H9 (cell line): ENCODE measurements at regions not wholly inside any gene's neighbourhood (a gene's known extent, or its start where the extent isn't known, plus 50 kb on each side); places are given as distances from the start of the nearest gene placed in this dataset.

Source experiments
- DNase-seq: peaks from one replicate; pipeline ENCODE4 v3.0.0-alpha.2; 2017
- H2AFZ ChIP-seq: one replicate; pipeline ENCODE4 v1.6.1; 2013; ENCODE audit warnings: mild to moderate bottlenecking, low read length, control low read depth, moderate library complexity
- H2AK5ac ChIP-seq: 2 replicates; pipeline ENCODE4 v1.6.1; 2013; ENCODE audit warnings: low read length, control low read depth, mixed read lengths; ENCODE audit not compliant: insufficient read length
- H2BK120ac ChIP-seq: one replicate; pipeline ENCODE4 v1.6.1; 2013; ENCODE audit warnings: low read depth, mild to moderate bottlenecking, low read length, control low read depth, inconsistent platforms; ENCODE audit not compliant: poor library complexity, severe bottlenecking
- H2BK12ac ChIP-seq: 2 replicates; pipeline ENCODE4 v1.6.1; 2013; ENCODE audit warnings: low read length, control low read depth, mixed read lengths, low read depth; ENCODE audit not compliant: insufficient read length
- H2BK15ac ChIP-seq: 2 replicates; pipeline ENCODE4 v1.6.1; 2013; ENCODE audit warnings: low read depth, low read length, control low read depth
- H2BK20ac ChIP-seq: one replicate; pipeline ENCODE4 v1.6.1; 2013; ENCODE audit warnings: low read depth, mild to moderate bottlenecking, low read length, control low read depth, inconsistent platforms; ENCODE audit not compliant: poor library complexity, severe bottlenecking
- H2BK5ac ChIP-seq: 2 replicates; pipeline ENCODE4 v1.6.1; 2013; ENCODE audit warnings: low read length, control low read depth, mixed read lengths; ENCODE audit not compliant: insufficient read length
- H3K14ac ChIP-seq: 2 replicates; pipeline ENCODE4 v1.6.1; 2013; ENCODE audit warnings: low read length, control low read depth; ENCODE audit not compliant: insufficient read depth
- H3K18ac ChIP-seq: 2 replicates; pipeline ENCODE4 v1.6.1; 2013; ENCODE audit warnings: low read depth, mild to moderate bottlenecking, mixed read lengths, low read length, control low read depth; ENCODE audit not compliant: insufficient read length
- H3K23ac ChIP-seq: 2 replicates; pipeline ENCODE4 v1.6.1; 2013; ENCODE audit warnings: low read length, control low read depth, mixed read lengths, low read depth; ENCODE audit not compliant: insufficient read length
- H3K23me2 ChIP-seq: 2 replicates; pipeline ENCODE4 v1.6.1; 2013; ENCODE audit warnings: low read depth, mild to moderate bottlenecking, mixed read lengths, low read length, control low read depth; ENCODE audit not compliant: insufficient read length, poor library complexity, severe bottlenecking
- H3K27ac ChIP-seq: 2 replicates; pipeline ENCODE4 v1.5.1; 2013; ENCODE audit warnings: low read length, control low read depth, mixed read lengths, low read depth; ENCODE audit not compliant: insufficient read length
- H3K27me3 ChIP-seq: 2 replicates; pipeline ENCODE4 v1.6.1; 2013; ENCODE audit warnings: low read length, control low read depth, inconsistent platforms; ENCODE audit not compliant: insufficient read depth
- H3K4ac ChIP-seq: 2 replicates; pipeline ENCODE4 v1.6.1; 2013; ENCODE audit warnings: low read depth, mild to moderate bottlenecking, control low read depth, inconsistent platforms, low read length, moderate library complexity
- H3K4me1 ChIP-seq: 2 replicates; pipeline ENCODE4 v1.6.1; 2013; ENCODE audit warnings: low read length, control low read depth, inconsistent platforms; ENCODE audit not compliant: insufficient read depth
- H3K4me2 ChIP-seq: 2 replicates; pipeline ENCODE4 v1.6.1; 2013; ENCODE audit warnings: low read length, control low read depth, mixed read lengths; ENCODE audit not compliant: insufficient read length, insufficient read depth
- H3K56ac ChIP-seq: 2 replicates; pipeline ENCODE4 v1.6.1; 2013; ENCODE audit warnings: low read depth, mild to moderate bottlenecking, mixed read lengths, low read length, control low read depth; ENCODE audit not compliant: insufficient read length
- H3K79me1 ChIP-seq: 2 replicates; pipeline ENCODE4 v1.6.1; 2013; ENCODE audit warnings: low read depth, mild to moderate bottlenecking, moderate library complexity, low read length, control low read depth, inconsistent platforms; ENCODE audit not compliant: insufficient read depth, poor library complexity, severe bottlenecking
- H3K79me2 ChIP-seq: 2 replicates; pipeline ENCODE4 v1.6.1; 2013; ENCODE audit warnings: low read length, control low read depth, inconsistent platforms; ENCODE audit not compliant: insufficient read depth
- H3K9ac ChIP-seq: 2 replicates; pipeline ENCODE4 v1.6.1; 2013; ENCODE audit warnings: low read length, control low read depth, mixed read lengths; ENCODE audit not compliant: insufficient read length; ENCODE audit errors: extremely low read depth
- H3K9me3 ChIP-seq: one replicate; pipeline ENCODE4 v1.6.1; 2013; ENCODE audit warnings: low read depth, low read length, inconsistent platforms; ENCODE audit not compliant: control insufficient read depth
- H3T11ph ChIP-seq: one replicate; pipeline ENCODE4 v1.6.1; 2013; ENCODE audit warnings: mild to moderate bottlenecking, low read length, control low read depth, inconsistent platforms
- H4K20me1 ChIP-seq: one replicate; pipeline ENCODE4 v1.6.1; 2013; ENCODE audit not compliant: control insufficient read depth, insufficient read length, insufficient read depth
- H4K5ac ChIP-seq: 2 replicates; pipeline ENCODE4 v1.6.1; 2013; ENCODE audit warnings: low read depth, mild to moderate bottlenecking, mixed read lengths, low read length, control low read depth; ENCODE audit not compliant: insufficient read length
- H4K8ac ChIP-seq: replicated peaks from 2 replicates; pipeline ENCODE4 v1.6.1; 2013; ENCODE audit warnings: low read length, control low read depth, mixed read lengths, low read depth; ENCODE audit not compliant: insufficient read length
- H4K91ac ChIP-seq: 2 replicates; pipeline ENCODE4 v1.6.1; 2013; ENCODE audit warnings: low read depth, mild to moderate bottlenecking, moderate library complexity, mixed read lengths, low read length, control low read depth; ENCODE audit not compliant: insufficient read length
- H3K27ac Mint-ChIP-seq, 3 experiments: 2 replicates in 2 of 3; 3 replicates in 1 of 3; pipeline ENCODE4 v1.8.0; 2020 to 2021; ENCODE audit warnings: mixed read lengths in 3 of 3, mild to moderate bottlenecking in 1 of 3, moderate library complexity in 1 of 3
- H3K27me3 Mint-ChIP-seq: 2 replicates; pipeline ENCODE4 v1.8.0; 2021; ENCODE audit warnings: low read depth, mild to moderate bottlenecking, moderate library complexity, mixed read lengths
- H3K36me3 Mint-ChIP-seq, 3 experiments: 2 replicates in 2 of 3; 3 replicates in 1 of 3; pipeline ENCODE4 v1.8.0; 2020 to 2021; ENCODE audit warnings: low read depth in 3 of 3, mixed read lengths in 3 of 3; ENCODE audit not compliant: insufficient read depth in 1 of 3
- H3K4me1 Mint-ChIP-seq, 2 experiments: 2 replicates each; pipeline ENCODE4 v1.8.0; 2020; ENCODE audit warnings: mixed read lengths in 2 of 2
- H3K4me3 Mint-ChIP-seq, 2 experiments: 2 replicates in 1 of 2; 3 replicates in 1 of 2; pipeline ENCODE4 v1.8.0; 2020 to 2021; ENCODE audit warnings: mild to moderate bottlenecking in 2 of 2, mixed read lengths in 2 of 2, moderate library complexity in 1 of 2
- H3K9me3 Mint-ChIP-seq, 2 experiments: 2 replicates in 1 of 2; 3 replicates in 1 of 2; pipeline ENCODE4 v1.8.0; 2020; ENCODE audit warnings: mild to moderate bottlenecking in 2 of 2, mixed read lengths in 2 of 2, moderate library complexity in 1 of 2
- WGBS: extraction: QIAGEN DNeasy Blood & Tissue Kit; methylation state at CpG from one replicate; pipeline ENCODE4 v1.1.7; 2013; ENCODE audit warnings: missing lambda C conversion rate, low lambda C conversion rate, mixed read lengths; ENCODE audit not compliant: insufficient read length; ENCODE audit errors: extremely low coverage; 5-methylcytosine and 5-hydroxymethylcytosine counted together
- TF ChIP-seq, protein P1 (sequence below): fragments of 200-600 bp; sonication (generic); conservative IDR thresholded peaks from 3 replicates; pipeline ENCODE4 v1.8.0; 2021; ENCODE audit warnings: antibody characterized with exemption, mild to moderate bottlenecking

DNA sequence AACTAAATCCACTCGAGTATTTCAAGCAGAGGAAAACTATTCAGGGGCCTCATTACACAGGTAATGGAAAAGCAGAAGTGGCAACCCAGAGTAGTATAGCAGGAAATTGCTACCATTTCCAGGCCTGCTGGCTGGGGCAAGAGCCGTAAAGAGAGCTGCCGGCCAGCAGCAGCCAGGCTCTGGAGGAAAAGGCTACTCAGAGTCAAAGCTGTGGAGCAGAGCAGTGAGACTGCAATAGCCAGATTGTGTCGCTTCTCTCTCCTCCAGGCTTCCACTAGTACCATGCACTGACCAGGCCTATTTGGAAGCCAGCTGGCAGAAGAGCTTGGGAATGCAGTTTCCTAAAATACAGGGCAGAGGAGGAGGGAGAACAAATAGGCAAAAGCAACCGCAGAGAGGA, 155.5 kb downstream of the OMA1 start:
- Mint-ChIP-seq H3K36me3 (no peaks in the 10 kb centered on the region), H3K27ac (no peak overlapping the region), H3K9me3 (no peaks in the 10 kb centered on the region), H3K4me3 (no peak overlapping the region), H3K27me3 (peaks cover 4% of the 10 kb centered on the region), H3K4me1 (peaks cover 22 to 27% of the 10 kb centered on the region in 2 experiments)
- Histone ChIP-seq H3K9ac (no peak overlapping the region), H3K27me3 (no peaks in the 10 kb centered on the region), H3K9me3 (no peaks in the 10 kb centered on the region), H3K4me2 (no peak overlapping the region), H4K8ac (no peak overlapping the region), H4K20me1 (no peaks in the 10 kb centered on the region), H2BK15ac (no peak overlapping the region), H3K4ac (no peak overlapping the region), H3K79me2 (no peaks in the 10 kb centered on the region), H3K23ac (no peak overlapping the region), H3K23me2 (no peaks in the 10 kb centered on the region), H4K91ac (no peak overlapping the region), H2AK5ac (no peak overlapping the region), H3K27ac (no peak overlapping the region), H2BK5ac (no peak overlapping the region), H3K14ac (no peak overlapping the region), H3K56ac (no peak overlapping the region), H3T11ph (no peak overlapping the region), H2AFZ (no peak overlapping the region), H4K5ac (no peak overlapping the region), H2BK20ac (no peak overlapping the region), H3K79me1 (no peaks in the 10 kb centered on the region), H3K4me1 (peaks cover 16% of the 10 kb centered on the region; the same call in 1 of the 2 replicates), H2BK12ac (no peak overlapping the region), H2BK120ac (no peak overlapping the region), H3K18ac (no peak overlapping the region)
- WGBS: no CpG with 5 or more reads among the region's 5 CpGs
- no peak for DNase-seq
- TF ChIP-seq, protein P1, sequence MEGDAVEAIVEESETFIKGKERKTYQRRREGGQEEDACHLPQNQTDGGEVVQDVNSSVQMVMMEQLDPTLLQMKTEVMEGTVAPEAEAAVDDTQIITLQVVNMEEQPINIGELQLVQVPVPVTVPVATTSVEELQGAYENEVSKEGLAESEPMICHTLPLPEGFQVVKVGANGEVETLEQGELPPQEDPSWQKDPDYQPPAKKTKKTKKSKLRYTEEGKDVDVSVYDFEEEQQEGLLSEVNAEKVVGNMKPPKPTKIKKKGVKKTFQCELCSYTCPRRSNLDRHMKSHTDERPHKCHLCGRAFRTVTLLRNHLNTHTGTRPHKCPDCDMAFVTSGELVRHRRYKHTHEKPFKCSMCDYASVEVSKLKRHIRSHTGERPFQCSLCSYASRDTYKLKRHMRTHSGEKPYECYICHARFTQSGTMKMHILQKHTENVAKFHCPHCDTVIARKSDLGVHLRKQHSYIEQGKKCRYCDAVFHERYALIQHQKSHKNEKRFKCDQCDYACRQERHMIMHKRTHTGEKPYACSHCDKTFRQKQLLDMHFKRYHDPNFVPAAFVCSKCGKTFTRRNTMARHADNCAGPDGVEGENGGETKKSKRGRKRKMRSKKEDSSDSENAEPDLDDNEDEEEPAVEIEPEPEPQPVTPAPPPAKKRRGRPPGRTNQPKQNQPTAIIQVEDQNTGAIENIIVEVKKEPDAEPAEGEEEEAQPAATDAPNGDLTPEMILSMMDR: no peak
